ENCODE measurements at regions not wholly inside any gene's neighbourhood (a gene's known extent, or its start where the extent isn't known, plus 50 kb on each side); places are given as distances from the start of the nearest gene placed in this dataset.
"Not testable (repeated sequence)": the region's sequence is repeated elsewhere in the genome, so short reads cannot be mapped to it uniquely, and the experiment has no call there.

DNA sequence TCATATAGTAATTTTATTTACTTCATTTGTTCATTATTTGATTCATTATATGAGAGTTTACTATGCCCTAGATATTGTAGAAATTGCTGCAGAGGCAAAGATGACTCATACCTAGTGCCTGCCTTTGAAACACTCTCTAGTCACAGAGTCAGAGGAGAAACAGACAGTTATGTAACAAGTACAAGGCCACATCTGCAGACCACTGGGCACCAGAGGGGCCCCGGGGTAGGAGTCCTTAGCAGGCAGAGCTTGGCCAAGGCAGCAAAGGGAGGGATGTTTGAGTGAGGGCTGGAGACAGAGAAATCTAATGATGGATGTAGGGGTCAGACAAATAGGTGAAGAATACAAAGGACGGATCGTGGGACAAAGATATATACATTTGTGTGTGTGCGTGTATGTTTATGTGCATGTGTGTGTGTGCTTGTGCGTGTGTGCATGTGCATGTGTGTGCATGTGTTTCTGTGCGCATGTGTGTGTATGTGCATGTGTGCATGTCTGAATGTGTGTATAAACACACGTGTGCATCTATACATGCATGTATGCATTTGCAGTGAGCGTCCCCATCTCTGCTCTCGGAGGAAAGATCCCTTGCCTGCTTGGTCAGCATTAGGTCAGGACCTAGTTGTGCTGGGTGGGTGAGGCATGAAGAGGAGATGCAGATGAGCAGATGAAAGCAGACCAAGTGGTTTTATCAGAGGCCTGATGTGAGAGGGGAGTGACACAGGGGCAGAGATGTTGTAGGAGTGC, 170.6 kb upstream of the MYT1L start:
- DNase-seq = no peak

DNA sequence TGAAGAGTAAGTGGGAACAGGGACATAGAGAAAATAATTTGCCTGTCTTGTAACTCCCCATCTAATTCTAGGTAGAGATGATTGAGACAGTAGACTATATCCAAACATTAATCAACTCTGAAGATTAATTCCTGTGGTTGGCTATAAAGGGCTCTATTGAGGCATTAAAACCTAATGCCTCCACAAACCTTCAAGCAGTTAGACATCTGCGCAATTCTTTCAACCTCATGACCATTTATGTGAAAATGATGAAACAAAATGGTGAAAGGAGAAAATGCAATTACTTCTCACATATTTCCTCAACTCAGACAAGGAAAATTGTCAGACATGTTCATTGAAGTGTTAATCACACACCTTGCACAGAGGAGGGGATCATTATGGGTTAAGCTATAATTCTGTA, 164.5 kb upstream of the MYT1L start:
- DNase-seq = no peak

DNA sequence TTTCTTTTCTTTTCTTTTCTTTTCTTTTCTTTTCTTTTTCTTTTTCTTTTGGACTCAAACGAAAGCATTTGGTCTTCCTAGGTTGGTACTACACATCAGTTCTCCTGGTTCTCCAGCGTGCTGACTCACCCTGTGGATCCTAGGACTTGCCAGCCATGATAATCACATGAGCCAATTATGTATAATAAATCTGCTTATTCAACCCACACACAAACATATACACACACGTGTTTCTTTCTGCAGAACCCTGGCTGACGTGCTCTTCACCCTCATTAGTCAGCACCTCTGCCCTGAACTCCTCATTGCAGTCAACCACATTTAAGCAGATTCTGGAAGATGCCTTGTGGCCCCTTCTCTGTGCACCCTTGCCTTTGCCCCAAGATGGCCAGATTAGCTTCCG, 162.4 kb upstream of the MYT1L start:
- no peak for DNase-seq

DNA sequence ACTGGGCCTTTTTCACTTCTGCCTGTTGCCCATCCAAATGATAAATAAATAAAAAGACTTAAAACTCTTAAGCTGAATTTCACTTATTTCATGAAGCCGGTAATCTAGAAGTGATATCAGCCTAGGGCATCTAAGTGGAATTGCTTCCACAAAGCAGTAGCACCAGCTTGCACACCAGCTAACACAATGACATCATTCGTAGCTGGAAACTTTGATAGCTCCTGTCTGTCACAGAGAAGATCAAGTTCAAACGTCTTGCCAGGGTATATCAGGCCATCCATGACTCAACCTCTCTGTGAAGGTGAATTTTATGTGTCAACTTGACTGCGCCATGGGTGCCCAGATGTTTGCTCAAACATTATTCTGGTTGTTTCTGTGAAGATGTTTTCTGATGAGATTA, 161.7 kb upstream of the MYT1L start:
- DNase-seq = no peak

DNA sequence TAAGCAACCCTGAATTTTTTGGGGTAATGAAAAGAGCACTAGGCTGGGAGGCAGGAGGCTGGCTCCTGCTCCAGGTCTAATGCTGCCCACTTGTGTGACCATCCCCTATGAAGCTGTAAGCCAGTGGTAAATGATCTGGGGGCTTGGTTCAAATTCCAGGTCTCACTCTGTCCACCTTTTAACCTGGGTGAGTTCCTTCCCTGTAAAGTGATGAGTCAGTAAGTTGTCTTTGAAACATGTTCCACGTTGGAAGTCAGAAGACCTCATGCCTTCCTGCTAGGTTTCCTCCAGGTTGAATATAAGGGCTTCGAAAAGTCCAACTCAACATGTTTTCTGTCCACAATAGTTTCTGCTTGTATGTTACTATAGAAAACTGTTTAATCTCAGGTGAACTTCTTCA, 160.9 kb upstream of the MYT1L start:
- no peak for DNase-seq

DNA sequence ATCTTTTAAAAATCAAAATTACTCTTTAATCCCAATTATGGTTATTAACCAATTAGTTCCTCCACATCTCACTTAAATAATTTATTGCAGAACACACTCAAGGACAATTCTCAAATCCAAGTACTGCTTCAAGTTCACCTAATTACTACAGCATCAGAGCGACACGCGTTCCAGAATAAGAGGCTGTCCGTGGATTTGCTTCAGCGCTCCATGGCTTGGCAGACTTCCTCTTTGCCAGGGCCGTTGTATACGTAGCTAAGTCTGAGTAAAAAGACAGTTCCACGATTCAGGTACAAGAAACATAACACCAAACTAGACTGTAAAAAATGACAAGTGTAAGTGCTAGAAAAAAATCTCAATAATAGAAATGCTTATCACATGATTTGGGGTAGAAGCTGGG, 153.2 kb upstream of the MYT1L start:
- no peak for DNase-seq

DNA sequence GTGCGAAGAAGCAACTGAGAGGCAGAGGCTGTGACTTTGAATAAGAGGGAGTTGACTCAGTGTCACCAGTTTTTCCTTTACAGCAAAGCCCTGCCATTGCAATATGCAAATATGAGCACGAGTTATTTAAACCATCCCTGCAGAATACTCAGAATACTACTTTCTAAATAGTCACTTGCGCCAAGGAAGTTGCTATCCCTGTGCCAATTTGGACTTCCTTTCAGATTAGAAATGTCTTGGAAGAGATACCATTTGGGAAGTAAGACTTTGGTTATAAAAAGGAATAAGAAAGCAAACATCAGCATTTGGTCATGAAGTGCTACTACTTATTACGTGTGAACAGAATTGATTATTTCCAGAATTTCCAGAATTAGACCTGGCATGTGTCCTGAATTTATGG, 151.8 kb upstream of the MYT1L start:
- DNase-seq = no peak

DNA sequence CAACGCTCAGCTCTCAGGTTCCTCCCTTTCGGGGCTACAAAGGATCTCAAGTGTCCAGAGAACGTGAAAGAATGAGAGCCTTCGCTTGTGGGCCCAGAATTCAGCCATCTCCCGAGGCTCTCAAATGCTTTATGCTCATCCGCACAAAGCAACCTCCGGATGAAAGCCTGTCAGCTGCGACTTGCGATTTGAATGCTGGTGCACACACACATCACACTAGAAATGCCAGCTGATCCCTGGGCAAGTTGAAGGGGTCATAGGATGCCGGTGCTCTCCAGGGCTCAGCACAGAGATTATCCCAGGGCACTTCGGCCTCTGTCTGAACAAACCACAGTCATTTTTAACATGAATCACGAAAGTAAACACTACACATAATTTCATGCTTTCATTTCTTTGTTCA, 141.8 kb upstream of the MYT1L start:
- no peak for DNase-seq

DNA sequence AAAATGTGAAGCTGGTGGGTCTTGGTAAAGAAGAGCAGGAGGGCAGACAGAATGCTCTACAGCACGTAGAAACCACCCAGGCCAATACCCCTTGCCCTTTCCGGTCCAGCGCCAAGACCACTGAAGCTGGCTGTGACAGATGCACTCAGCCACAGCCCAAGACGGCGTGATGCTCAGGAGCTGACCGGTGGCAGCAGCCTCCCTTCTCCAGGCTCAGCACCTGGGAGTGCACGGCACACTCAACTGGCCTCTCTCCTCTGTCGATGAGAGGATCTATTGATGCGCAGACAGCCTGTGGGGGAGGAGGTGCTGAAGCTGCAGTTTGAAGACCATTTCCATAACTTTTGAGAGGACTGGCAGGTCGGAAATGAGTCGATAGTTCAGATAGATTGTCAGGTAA, 141.0 kb upstream of the MYT1L start:
- no peak for DNase-seq

DNA sequence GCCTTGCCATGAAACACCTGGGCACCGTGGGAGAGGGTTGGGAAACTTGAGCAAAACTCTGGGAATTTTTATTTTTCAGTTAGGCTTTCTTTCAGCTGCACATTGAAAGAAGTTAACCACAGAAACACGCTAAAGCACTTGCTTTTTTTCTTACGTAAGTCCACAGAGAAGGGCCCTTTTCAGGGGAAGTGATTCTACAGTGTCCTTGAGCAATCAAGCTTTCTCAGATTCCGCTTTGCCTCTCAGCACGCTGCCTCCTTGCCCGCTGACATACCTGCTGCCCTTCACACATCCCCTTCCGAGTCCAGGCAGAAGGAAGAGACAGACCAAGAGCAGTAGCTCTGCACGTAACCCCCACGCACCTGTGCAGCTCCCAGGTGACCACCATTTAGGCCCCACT, 135.5 kb upstream of the MYT1L start:
- DNase-seq = no peak

DNA sequence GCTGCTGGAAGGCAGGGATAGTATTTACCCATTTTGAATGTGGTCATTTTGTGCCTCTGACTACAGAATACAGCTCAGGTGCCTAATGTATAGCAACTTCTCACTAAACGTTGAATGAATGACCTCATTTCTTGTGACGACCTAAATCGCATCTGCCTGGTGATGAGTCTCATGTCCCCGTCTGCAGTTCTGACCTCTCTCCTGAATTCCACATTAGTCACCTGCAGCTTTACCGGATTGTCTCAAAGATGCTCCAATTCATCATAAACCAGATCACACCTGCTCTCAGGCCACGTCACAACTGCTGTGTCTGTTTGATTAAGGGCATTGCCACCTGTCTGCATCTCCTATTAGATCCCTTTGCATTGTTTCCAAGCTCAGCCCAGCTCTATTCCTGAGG, 133.6 kb upstream of the MYT1L start:
- no peak for DNase-seq

DNA sequence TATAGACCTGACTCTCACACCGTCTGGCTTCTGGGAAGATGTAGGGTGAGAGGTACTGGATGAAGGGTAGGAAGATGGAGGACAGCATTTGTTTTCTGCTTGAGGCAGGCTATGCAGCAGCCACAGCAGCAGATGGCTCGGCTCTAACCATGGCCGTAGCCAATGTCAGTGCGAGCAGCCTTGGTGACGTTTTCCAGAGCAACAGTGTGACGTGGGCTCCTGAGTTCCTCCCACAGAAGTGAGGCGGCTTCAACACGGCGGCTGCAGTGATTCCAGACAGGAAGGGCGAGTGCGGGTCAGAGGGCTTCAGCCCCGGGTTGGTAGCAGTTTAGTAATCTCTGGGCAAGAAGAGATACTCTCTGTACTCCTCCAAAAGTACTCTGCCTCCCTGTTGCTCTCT, 133.0 kb upstream of the MYT1L start:
- DNase-seq = no peak

DNA sequence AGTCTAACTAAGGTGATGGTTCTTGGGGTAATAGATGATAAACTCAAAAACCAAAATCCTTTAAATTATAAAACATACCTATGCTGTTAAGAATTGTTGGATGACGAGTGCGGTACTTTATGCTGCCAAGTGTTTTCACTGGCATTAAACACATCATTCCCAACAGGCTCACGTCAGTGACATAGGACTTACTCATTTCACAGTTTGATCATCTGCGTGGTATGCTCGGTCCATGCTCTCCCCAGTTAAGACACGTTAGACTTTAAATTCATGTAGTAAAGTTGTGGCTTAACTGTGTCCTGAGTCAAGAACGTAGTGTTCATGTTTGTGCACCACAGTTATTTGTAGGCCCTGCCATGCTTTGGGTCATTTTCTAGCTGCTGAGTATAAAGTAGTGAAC, 125.6 kb upstream of the MYT1L start:
- no peak for DNase-seq

DNA sequence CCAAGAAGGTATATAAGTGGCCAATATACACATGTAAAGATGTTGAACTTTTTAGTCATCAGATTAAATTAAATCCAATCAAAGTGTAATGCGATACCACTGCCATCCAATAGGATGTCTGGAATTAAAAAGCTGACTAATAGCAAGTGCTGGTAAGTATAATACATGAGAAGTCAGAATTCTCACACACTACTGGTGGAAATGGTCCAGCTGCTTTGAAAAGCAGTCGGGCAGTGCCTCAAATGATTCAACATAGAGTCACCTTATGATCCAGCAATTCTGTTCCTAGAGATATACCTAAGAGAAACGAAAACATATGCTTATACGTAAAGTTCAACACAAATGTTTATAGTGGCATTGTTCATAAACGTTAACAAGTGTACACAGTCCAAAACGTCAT, 124.1 kb upstream of the MYT1L start:
- no peak for DNase-seq

DNA sequence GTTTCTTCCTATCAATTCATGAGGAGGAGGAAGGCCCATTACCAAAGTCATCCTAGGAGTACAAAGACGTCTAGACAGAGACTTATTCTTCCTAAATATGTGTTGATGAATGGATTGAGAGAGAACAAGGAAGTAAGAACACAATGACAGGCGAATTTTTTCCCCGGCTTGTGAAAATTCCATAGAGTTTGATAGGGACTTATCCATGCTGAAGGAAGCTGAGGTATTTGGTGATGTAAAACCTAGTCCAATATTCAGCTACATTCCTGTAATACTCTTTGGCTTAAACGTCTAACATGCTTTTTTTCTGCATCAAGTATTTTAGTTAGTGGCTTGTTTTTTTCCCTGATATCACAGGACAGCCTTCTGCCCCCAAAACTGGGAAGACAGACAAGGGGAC, 121.9 kb upstream of the MYT1L start:
- no peak for DNase-seq

DNA sequence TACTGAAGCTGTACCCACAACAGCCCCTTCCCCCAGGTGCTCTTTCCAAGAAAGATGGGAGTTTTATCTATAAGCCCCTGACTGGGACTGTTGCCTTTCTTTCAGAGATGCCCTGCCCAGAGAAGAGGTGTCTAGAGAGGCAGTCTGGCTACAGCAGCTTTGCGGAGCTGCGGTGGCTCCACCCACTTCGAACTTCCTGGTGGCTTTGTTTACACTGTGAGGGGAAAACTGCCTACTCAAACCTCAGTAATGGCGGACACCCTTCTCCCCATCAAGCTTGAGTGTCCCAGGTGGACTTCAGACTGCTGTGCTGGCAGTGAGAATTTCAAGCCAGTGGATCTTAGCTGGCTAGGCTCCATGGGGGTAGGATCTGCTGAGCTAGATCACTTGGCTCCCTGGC, 120.2 kb upstream of the MYT1L start:
- not testable (repeated sequence) for DNase-seq

DNA sequence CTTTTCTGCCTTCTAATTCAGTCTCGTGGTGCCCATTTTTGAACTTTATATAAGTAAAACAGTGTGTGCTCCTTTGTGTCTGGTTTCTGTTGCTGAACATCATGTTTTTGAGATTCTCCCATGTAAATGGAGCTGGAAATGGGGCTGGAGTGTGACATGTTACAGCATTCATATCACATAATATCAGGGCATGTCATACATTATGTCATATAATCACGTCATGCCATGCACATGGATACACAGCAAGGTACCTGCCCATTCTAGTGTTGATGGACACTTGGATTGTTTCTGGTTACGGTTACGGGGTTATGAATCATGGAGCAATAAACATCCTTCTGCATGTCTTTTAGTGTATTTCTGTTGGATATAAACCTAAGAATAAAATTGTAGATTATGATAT, 117.1 kb upstream of the MYT1L start:
- no peak for DNase-seq

DNA sequence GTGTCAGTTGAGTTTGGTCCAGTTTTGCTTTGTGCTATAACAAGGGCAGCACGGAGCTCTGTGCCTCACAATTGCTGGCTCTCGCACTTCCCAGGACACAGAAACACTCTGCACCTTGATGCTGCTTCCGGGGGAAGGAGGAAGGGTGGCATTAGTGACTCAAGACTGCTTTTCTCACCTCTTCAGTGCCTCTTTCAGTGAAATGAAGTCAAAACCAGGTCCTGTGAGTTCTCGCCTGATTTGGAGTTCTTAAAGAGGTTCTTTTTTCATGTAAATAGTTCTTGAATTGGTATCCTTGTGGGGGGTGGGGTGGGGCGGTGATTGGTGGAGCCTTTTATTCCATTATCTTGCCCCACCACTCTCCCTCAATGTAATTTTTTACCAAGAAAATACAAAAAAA, 91.5 kb upstream of the MYT1L start:
- no peak for DNase-seq

DNA sequence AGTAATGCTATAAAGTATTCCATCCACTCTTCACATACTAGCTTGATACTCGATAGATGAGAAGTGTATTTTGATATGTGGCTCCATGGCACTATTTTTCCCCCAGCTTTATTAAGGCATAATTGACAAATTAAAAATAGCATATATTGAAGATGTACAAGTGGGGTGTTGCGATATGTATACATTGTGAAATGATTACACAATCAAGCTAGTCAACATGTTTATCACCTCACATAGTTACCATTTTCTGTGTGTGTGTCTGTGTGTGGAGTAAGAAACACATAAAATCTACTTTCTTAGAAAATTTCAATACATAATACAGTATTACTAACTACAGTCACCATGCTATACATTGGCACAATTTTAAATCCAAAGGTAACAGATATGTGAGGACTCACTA, 82.5 kb upstream of the MYT1L start:
- no peak for DNase-seq

DNA sequence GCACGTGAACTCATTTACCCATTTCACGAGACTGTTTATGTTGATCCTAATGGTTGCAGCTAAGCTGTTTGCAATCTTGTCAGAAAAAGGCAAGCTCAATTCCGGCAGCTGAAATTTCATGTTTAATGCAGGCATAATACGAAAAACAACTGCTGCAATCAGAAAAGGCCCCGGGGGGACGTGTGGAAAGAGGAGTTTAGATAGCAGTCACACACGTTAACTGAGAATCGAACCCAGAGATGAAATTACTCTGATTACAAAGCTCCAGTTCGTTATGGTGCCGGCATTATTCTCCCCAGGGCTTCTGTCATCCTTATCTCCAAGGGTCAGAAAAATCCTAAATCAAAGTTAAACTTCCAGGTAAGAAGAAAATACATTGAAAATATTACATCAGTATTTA, 79.9 kb upstream of the MYT1L start:
- no peak for DNase-seq

DNA sequence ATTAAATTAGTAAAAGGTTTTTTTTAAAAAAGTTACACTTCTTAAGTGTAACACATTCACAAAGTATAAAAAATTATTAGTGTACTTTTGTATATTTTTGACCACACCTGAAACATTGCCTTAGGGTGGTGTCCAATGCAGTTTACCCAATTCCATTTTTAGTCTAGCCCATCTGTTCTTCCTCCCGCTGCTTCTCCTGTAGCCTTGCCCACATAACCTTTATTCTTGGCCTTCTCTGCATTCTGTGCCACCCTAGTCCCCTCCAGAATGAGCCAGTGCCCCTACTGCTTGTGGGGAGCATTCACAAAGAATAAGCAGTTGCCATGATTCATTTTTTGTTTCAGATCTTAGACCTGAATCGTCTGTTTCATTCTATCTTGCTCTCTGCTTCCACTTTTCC, 78.4 kb upstream of the MYT1L start:
- DNase-seq = no peak

DNA sequence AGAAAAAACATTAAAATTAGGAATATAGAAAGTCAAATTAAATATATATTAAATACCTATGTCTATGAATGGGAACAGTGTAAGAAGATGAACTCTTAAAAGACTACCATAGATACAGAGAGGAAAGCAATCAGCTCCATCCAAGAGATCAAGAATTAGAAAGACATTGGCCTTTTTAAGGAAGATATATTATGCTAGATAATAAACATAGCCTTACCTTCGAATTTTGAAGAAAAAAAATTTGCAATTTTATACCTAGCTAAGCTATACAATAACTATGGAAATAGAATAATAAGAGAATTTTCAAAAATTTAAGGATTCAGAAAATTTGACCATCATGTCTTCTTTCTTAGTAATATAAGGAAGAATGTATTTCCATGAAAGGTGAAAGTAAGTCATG, 74.7 kb upstream of the MYT1L start:
- no peak for DNase-seq

DNA sequence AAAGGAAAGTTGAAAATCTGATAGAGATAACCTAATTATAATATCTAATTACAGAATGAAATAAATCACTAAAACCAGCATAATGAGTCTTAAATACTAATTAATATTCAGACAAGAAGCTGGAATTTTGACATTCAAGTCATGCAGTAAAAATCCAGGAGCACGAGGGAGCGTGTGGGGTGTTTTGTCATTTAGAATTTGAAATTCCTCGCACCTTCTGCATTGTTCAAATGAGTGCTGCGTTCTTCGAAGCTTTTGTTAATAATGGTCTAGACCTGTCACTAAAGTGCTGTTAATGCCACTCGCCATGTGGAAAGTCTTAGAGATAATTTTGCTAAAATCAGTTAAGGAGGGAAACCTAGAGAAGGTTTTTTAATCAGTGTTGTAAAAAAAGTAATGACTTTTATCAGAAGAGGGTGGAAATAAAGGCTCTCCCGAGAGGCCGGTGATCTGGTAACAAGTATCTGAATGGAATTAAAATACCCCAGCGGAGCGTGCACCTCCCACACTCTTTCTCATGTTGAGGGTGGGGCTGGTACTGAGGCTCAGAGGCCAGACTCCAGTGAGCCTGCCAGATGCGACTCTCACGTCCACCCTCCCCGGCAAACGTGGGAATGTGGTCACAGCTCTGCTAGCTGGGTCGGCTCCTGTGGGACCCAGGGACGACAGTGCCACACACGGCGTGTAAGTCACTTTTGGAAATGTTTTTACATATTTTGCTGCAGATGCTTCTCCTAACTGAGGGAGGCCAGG, 69.4 kb upstream of the MYT1L start:
- DNase-seq = no peak

DNA sequence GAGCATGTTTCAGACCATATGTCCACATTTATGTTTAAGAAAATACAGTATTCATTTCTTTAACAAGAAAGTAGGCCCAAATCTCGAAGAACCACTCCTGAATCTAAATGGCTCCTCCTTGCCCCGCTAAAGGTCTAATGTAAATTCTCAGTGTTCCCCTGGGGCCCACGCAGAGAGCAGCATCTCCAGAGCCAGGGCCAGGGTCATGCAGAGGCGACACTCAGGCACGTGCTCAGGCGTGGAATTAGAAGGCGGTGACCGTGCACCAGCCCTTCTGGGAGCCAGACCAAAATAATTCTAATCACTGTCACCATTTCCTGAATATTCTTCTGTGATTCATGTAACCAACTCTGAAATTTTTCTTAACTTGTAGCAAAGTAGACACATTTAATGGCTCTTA, 68.3 kb upstream of the MYT1L start:
- no peak for DNase-seq

DNA sequence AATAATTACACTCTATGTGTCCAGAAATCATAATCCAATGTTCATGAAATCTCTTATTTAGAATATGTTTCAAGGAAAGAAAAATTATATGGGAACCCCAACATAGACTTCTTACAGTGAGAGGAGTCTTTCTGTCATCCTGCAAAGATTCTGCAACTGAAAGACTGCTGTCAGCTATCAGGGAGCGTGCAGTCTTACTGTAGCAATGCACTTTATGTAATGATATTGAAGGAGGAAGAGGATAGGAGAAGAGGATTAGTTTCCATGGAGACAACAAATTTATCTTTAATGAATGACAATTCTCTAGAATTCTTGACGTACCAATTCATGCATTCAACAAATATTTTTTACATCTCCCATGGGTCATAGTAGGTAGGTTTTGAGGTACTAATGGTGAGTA, 61.3 kb upstream of the MYT1L start:
- no peak for DNase-seq
